NCI-H2196 (cell line): ENCODE measurements at regions not wholly inside any gene's neighbourhood (a gene's known extent, or its start where the extent isn't known, plus 50 kb on each side); places are given as distances from the start of the nearest gene placed in this dataset.

Source experiments
- DNase-seq: peaks from one replicate; lab custom pipeline; 2025; ENCODE audit not compliant: unreplicated experiment; lab: John Stamatoyannopoulos, UW

GRCh38 chr10:35726846-35727245 is 84.8 kb upstream of the FZD8 start:
- no peak for DNase-seq

GRCh38 chr10:35723992-35724391 is 81.9 kb upstream of the FZD8 start:
- DNase-seq: no peak

- no peak for DNase-seq
Measured at GRCh38 chr10:35723059-35723458, 81.0 kb upstream of the FZD8 start.

GRCh38 chr10:35722636-35723035 is 80.5 kb upstream of the FZD8 start:
- DNase-seq: no peak

- DNase-seq: no peak
Measured at GRCh38 chr10:35722226-35722625, 80.1 kb upstream of the FZD8 start.

GRCh38 chr10:35720366-35720765 is 78.3 kb upstream of the FZD8 start:
- DNase-seq: no peak

GRCh38 chr10:35716776-35717175 is 74.7 kb upstream of the FZD8 start:
- no peak for DNase-seq

- no peak for DNase-seq
Measured at GRCh38 chr10:35712486-35712885, 70.4 kb upstream of the FZD8 start.

- no peak for DNase-seq
Measured at GRCh38 chr10:35711615-35712411, 69.7 kb upstream of the FZD8 start.

- no peak for DNase-seq
Measured at GRCh38 chr10:35707642-35708425, 65.7 kb upstream of the FZD8 start.

GRCh38 chr10:35706959-35707358 is 64.9 kb upstream of the FZD8 start:
- no peak for DNase-seq

GRCh38 chr10:35705671-35706070 is 63.6 kb upstream of the FZD8 start:
- no peak for DNase-seq

- DNase-seq: no peak
Measured at GRCh38 chr10:35705051-35705450, 63.0 kb upstream of the FZD8 start.

GRCh38 chr10:35704401-35704800 is 62.3 kb upstream of the FZD8 start:
- DNase-seq: no peak

GRCh38 chr10:35700487-35700882 is 58.4 kb upstream of the FZD8 start:
- DNase-seq: no peak

GRCh38 chr10:35699848-35700486 is 57.9 kb upstream of the FZD8 start:
- no peak for DNase-seq

- no peak for DNase-seq
Measured at GRCh38 chr10:35696392-35697287, 54.5 kb upstream of the FZD8 start.

- no peak for DNase-seq
Measured at GRCh38 chr10:35693800-35694199, 51.7 kb upstream of the FZD8 start.
